Activated naive CD4-positive, alpha-beta T cell treated with anti-CD3 and anti-CD28 coated beads, Interleukin-2, amount 10 ng/mL, durations not matched to agents 7 days and 5 days (primary cell): ENCODE measurements at regions not wholly inside any gene's neighbourhood (a gene's known extent, or its start where the extent isn't known, plus 50 kb on each side); places are given as distances from the start of the nearest gene placed in this dataset.

Experiments
- CTCF ChIA-PET: fragments of 350-600 bp; sonication (Branson Sonifier 250); formaldehyde crosslinking; loops from one replicate; lab custom pipeline; 2021; ENCODE audit warnings: antibody characterized with exemption; lab: Charles Lee
- DNase-seq: peaks from one replicate; pipeline ENCODE4 v3.0.0-alpha.2; 2020
- H3K27ac Mint-ChIP-seq: one replicate; pipeline ENCODE4 v1.8.0; 2021; ENCODE audit warnings: mild to moderate bottlenecking, moderate library complexity, mixed read lengths
- H3K27me3 Mint-ChIP-seq: one replicate; pipeline ENCODE4 v1.8.0; 2021; ENCODE audit warnings: mild to moderate bottlenecking, mixed read lengths
- H3K36me3 Mint-ChIP-seq: one replicate; pipeline ENCODE4 v1.8.0; 2021; ENCODE audit warnings: mixed read lengths
- H3K4me1 Mint-ChIP-seq: one replicate; pipeline ENCODE4 v1.8.0; 2021; ENCODE audit warnings: mixed read lengths
- H3K4me3 Mint-ChIP-seq: one replicate; pipeline ENCODE4 v1.8.0; 2021; ENCODE audit warnings: mild to moderate bottlenecking, moderate library complexity, mixed read lengths
- H3K9me3 Mint-ChIP-seq: one replicate; pipeline ENCODE4 v1.8.0; 2021; ENCODE audit warnings: mixed read lengths

DNA sequence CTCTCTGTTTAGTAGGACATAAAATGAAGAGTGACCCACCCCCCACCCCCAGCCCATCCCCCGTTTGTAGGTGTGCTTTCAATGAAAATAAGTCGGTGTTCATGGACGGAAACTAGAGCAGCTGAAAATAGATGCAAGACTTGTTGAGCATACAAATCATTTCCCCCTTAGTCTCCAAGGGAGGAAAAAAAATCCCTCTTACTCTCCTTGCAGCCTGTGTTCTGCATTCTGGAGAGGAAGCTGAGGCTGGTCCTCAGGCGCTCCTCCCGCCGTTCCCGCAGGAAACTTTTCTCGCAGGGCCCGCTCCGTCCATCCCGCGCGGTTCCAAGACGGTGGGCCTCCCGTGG, 259.0 kb upstream of the E2F7 start:
- H3K36me3 Mint-ChIP-seq = peaks cover 3% of the 10 kb centered on the region
- H3K4me1 Mint-ChIP-seq = peaks cover 11% of the 10 kb centered on the region
- DNase-seq = no peak
- H3K9me3 Mint-ChIP-seq = no peaks in the 10 kb centered on the region
- peaks cover 38% of the 10 kb centered on the region for H3K27me3 Mint-ChIP-seq
- CTCF ChIA-PET = interaction anchor here (0.8 to 1.1 kb wide), 3 partner anchors 10 to 275 kb away, joined by 3 to 5 read pairs (median 3); no protein-coding TSS in a partner anchor
- no peak overlapping the region for H3K4me3 Mint-ChIP-seq
- H3K27ac Mint-ChIP-seq = no peak overlapping the region

DNA sequence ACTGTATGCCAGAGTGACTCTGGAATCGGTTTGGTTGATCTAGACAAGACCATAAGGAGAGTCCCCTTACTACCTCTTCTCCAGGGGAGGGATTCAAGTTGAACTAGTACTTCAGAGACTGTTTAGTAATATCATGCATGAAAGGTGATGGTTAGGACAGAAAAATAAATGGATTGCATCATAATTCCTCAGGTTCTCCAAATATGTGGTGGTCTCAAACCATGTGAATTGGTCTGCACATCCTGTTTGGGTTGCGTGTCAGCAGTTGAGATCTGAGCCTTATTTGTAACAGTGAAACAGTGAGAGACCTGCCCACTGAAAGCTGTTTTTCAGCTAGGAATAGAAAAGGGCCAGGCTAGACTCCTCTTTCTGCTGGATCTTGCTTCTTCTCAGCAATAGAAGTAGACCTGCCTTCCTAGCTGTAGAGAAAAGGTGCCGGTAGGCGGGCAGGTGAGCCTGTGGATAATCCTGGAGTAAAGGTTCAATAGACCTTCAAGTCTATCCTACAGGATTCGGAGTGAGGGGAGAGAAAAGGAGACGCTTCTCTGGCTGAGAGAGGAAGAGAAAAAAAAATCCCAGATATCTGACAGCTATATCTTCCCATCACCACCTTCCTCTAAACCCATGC, 258.5 kb upstream of the E2F7 start:
- no peaks in the 10 kb centered on the region for H3K9me3 Mint-ChIP-seq
- no peak overlapping the region for H3K4me3 Mint-ChIP-seq
- peaks cover 3% of the 10 kb centered on the region for H3K36me3 Mint-ChIP-seq
- no peak overlapping the region for H3K27ac Mint-ChIP-seq
- H3K27me3 Mint-ChIP-seq = peaks cover 38% of the 10 kb centered on the region
- no peak for DNase-seq
- peaks cover 11% of the 10 kb centered on the region for H3K4me1 Mint-ChIP-seq
- CTCF ChIA-PET = interaction anchor here (1.0 to 1.1 kb wide), 2 partner anchors 9 to 274 kb away, joined by 3 to 5 read pairs; no protein-coding TSS in a partner anchor

DNA sequence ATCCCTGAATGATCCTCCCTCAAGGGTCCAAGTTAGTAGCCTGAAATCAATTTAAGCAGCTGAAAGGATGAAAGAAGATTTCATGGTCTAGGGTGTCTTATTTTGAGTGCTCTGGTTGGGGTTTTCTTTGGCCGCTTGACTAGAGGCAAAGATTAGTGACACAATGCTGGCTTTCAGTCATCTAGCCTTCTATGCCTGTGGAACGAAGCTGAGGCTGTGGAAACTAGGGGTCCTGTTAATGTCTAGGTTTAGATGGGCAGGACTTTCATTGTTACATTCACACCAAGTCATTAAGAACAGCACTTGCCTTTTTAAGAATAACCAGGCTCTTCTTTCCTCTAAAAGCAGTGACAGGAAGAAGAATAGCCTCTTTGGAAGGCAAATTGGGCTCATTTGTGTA, 253.8 kb upstream of the E2F7 start:
- CTCF ChIA-PET = no interaction called here
- Mint-ChIP-seq H3K36me3 (no peaks in the 10 kb centered on the region), H3K4me3 (no peak overlapping the region), H3K4me1 (no peaks in the 10 kb centered on the region), H3K27me3 (peaks cover 15% of the 10 kb centered on the region), H3K27ac (no peak overlapping the region), H3K9me3 (no peaks in the 10 kb centered on the region)
- no peak for DNase-seq

DNA sequence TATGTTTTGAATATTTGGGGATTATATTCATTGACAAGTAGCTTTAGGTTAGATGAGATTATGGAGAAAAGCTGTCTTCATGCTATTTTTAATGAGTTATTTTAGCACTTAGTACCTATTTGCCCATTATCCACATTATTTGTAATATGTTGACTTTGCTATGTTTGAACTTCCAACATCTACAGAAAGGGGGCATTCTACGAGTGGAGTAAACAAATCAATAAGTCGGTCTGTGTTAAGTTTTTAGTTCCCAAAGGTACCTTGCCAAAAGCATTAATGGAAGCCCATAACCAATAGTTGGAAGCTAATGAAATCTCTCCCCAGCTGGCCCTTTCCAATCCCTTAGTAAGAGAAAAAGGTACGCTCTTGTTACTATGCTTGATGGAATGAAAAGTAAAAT, 250.0 kb upstream of the E2F7 start:
- Mint-ChIP-seq H3K27me3 (no peaks in the 10 kb centered on the region), H3K36me3 (no peaks in the 10 kb centered on the region), H3K9me3 (no peaks in the 10 kb centered on the region), H3K27ac (no peak overlapping the region), H3K4me3 (no peak overlapping the region), H3K4me1 (no peaks in the 10 kb centered on the region)
- no peak for DNase-seq
- CTCF ChIA-PET = interaction anchor here (1.6 kb wide), 1 partner anchor 9 kb away, joined by 5 read pairs; no protein-coding TSS in a partner anchor

DNA sequence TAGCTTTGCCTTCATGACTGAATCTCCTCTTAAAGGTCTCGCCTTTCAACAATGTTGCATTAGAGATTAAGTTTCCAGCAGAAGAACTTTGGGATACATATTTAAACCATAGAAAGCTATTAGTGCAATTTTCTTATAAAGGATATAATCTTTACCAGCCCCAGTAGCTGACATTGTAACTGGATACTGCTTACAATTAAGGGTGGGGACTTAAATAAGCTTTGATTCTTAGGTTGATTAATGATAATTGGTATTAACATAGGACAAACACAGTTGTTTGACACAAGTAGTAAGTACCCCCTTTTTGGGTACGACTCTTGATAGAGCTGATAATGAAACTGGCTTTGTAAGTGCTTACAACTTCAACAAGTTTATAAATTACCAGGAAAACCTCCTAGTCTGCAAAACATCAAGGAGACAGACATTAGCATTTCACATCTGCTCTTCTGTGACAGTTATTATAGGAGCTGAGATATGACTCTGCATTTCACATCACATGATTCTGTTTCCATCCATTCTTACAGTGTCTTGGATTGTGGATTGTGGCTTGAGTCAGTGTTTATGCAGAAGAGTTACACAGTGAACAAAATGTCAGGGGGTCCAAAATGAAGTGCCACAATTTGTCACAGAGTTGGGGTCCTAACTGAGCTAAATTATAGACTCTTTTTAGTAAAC, 249.1 kb upstream of the E2F7 start:
- Mint-ChIP-seq H3K27me3 (no peaks in the 10 kb centered on the region), H3K4me3 (no peak overlapping the region), H3K27ac (no peak overlapping the region), H3K36me3 (no peaks in the 10 kb centered on the region), H3K4me1 (no peaks in the 10 kb centered on the region), H3K9me3 (no peaks in the 10 kb centered on the region)
- CTCF ChIA-PET = interaction anchor here (1.6 kb wide), 1 partner anchor 10 kb away, joined by 5 read pairs; no protein-coding TSS in a partner anchor
- DNase-seq = no peak

DNA sequence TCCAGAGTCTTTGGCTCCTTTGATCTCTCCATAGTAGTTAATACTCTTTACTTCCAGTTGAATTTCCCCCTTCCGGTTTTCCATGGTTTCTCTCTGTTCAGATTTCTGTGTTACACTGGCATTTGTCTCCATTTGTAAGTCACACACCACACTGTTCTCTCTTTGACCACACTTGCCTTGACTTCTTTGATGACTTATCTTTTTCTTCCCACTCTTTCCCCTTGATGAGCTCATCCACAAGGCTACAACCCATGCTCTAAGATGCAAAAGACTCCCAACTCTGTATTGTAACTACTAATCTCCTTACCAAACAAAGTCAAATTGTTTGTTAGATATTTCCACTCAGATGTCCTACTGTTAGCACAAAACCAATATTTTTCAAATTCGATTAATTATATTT, 242.7 kb upstream of the E2F7 start:
- no peak overlapping the region for H3K27ac Mint-ChIP-seq

DNA sequence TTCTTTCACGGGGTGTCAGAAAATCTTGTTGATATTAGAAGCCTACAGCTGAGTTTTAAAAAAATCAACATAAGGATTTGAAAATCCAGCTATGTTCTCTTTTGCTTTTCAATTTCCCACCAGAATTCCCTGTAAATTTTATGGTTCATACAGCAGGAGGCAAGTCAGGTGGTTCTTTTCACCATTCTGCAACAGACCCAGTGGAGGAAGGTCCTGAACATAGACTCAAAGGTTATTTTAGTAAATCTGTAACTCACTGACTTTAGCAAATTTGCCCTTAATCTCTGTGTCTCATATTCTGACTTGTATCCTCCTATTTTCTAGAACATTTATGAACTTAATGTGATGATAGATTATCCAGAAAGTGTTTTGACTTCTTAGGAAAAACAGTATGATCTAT, 235.4 kb upstream of the E2F7 start:
- Mint-ChIP-seq H3K9me3 (no peaks in the 10 kb centered on the region), H3K27me3 (no peaks in the 10 kb centered on the region), H3K27ac (no peak overlapping the region), H3K4me3 (no peak overlapping the region), H3K36me3 (no peaks in the 10 kb centered on the region), H3K4me1 (no peaks in the 10 kb centered on the region)
- CTCF ChIA-PET = no interaction called here
- DNase-seq = no peak

More for the DNA sequence above, 242.7 kb upstream of the E2F7 start:
- H3K4me1 Mint-ChIP-seq = no peaks in the 10 kb centered on the region
- no peak overlapping the region for H3K4me3 Mint-ChIP-seq
- no peaks in the 10 kb centered on the region for H3K9me3 Mint-ChIP-seq
- no peaks in the 10 kb centered on the region for H3K36me3 Mint-ChIP-seq
- CTCF ChIA-PET = no interaction called here
- no peaks in the 10 kb centered on the region for H3K27me3 Mint-ChIP-seq
- DNase-seq = no peak

DNA sequence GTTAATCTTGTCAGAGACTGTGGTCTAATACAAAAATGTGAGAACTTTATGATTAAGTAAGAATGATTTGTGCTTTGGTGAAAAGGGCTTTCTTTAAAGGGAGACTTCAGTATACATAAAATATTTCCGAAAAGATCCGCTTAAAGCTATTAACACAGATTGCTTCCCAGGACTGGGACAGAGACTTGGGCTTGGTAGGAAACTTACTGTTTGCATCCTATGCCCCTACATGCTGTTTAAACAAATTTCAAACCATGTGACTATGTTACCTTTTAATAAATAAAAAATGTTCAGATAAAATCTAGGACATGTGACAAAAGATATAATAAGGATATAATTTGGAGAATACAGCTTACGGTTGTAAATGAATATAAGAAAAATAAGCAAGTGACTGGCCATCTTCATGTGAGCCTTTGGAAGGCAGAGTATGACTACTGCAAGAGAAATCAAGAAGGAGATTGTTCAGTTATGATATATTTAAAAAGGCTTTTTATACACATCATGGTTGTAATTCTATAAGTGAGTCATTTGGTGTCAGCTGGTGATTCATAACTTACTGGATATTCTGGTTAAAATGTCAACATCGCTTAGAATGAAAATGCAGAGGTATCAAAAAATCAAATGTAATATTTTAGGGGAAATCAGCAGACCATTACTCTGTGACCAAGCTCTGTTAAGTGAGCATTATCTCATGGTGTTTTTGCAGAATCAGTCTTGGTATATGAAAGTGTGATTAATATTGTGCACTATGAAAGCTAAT, 234.7 kb upstream of the E2F7 start:
- no peak for DNase-seq
- Mint-ChIP-seq H3K9me3 (no peaks in the 10 kb centered on the region), H3K4me3 (no peak overlapping the region), H3K27me3 (no peaks in the 10 kb centered on the region), H3K36me3 (no peaks in the 10 kb centered on the region), H3K4me1 (no peaks in the 10 kb centered on the region), H3K27ac (no peak overlapping the region)
- CTCF ChIA-PET = no interaction called here

DNA sequence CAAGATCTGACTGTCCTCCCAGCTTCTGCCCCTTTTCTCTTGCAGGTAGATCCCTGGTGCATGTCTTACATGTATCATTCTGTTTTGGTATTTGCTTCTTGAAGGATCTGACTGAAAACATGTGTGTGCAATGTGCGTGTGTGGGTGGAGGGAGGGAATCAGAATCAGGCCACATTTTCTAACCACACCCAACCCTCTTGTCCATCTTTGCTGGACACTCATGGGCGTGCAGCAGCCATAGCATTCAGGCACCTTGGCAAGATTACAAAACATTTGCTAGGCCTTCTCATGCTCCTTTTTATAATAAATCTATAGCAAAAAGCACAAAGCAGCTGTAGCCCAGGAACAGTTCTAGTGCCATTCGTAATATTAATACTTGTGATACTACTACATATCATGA, 233.6 kb upstream of the E2F7 start:
- no peak for DNase-seq
- no peak overlapping the region for H3K4me3 Mint-ChIP-seq
- no peaks in the 10 kb centered on the region for H3K27me3 Mint-ChIP-seq
- H3K27ac Mint-ChIP-seq = no peak overlapping the region
- no peaks in the 10 kb centered on the region for H3K4me1 Mint-ChIP-seq
- CTCF ChIA-PET = no interaction called here
- no peaks in the 10 kb centered on the region for H3K9me3 Mint-ChIP-seq
- no peaks in the 10 kb centered on the region for H3K36me3 Mint-ChIP-seq

DNA sequence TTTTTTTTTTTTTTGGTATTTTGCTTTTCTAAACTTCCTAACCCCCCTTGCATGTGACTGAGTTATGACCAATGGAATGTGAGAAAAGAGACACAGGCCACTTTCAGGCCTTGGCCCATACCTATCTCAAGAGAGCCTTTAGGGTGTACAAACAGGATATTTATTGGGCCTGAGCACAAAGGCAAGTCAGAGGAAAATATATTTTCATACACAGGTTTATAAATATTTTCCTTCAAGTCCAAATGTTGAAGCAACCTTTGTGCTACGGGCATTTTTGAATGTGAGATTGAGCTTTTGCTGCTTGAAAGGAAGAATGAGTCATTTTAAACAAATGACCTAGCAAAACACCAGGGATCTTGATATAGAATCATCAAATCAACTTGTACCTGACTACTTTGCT, 228.6 kb upstream of the E2F7 start:
- H3K27ac Mint-ChIP-seq = no peak overlapping the region
- peaks cover under 1% of the 10 kb centered on the region for H3K9me3 Mint-ChIP-seq
- no peaks in the 10 kb centered on the region for H3K4me1 Mint-ChIP-seq
- no peaks in the 10 kb centered on the region for H3K27me3 Mint-ChIP-seq
- no peaks in the 10 kb centered on the region for H3K36me3 Mint-ChIP-seq
- no peak overlapping the region for H3K4me3 Mint-ChIP-seq
- CTCF ChIA-PET = no interaction called here
- no peak for DNase-seq

DNA sequence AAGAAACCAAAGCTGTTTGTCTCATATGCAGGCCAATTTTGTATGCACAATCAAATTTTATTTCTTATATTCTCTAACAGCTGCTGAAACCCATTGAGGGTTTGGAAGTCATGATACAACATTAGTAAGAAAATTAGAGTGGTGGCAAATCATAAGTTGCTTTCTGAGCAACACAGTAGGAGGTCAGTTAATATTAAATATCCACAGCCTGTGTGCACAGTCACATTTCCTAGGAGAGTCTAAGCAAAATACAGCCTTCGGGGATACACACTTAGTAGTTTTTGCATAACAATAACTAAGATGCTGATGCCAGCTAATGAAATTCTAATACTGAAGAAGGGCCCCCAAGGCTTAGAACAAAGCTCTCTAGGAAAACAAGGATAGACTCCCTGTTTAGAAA, 209.6 kb upstream of the E2F7 start:
- H3K4me1 Mint-ChIP-seq = no peaks in the 10 kb centered on the region
- H3K9me3 Mint-ChIP-seq = no peaks in the 10 kb centered on the region
- H3K27ac Mint-ChIP-seq = no peak overlapping the region
- CTCF ChIA-PET = no interaction called here
- no peaks in the 10 kb centered on the region for H3K27me3 Mint-ChIP-seq
- no peaks in the 10 kb centered on the region for H3K36me3 Mint-ChIP-seq
- H3K4me3 Mint-ChIP-seq = no peak overlapping the region
- DNase-seq = no peak

DNA sequence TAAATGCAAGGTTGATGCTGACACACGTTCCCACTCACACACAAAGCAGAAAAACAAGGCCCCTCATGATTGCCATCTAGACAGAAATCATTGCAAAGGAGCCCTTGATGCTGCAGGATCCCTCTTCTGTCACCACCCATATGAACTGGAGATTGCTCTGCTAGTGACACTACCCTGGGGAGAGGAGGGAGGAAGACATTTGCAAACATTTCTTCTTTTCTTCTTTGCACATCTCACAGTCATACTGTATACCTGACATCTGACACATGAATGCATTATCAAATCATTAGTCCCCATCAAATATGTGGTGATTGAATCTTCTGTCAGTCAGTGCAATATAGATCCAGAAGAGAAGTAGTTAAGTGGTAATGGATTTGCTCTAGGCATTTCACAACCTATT, 208.5 kb upstream of the E2F7 start:
- H3K27ac Mint-ChIP-seq = no peak overlapping the region
- no peak overlapping the region for H3K4me3 Mint-ChIP-seq
- H3K27me3 Mint-ChIP-seq = no peaks in the 10 kb centered on the region
- no peaks in the 10 kb centered on the region for H3K36me3 Mint-ChIP-seq
- DNase-seq = no peak
- CTCF ChIA-PET = no interaction called here
- no peaks in the 10 kb centered on the region for H3K4me1 Mint-ChIP-seq
- no peaks in the 10 kb centered on the region for H3K9me3 Mint-ChIP-seq

DNA sequence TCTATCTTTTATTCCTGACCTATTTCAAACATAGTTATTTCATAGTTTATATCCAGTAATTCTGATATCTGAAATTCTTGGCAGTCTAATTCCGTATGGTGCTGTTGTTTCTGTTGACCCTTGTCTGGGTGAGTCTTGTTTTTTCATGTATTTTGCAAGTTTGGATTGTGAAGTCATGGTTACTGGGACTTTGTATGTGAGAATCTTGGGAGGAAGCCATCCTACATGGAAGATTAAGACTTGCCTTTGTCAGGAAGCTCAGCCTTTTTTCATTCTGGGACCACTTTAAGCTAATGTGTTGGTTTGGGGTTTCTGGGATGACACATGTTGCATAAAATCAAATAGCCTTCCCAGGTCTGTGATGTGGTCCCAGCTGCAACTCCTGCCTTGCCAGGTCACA, 191.6 kb upstream of the E2F7 start:
- no peaks in the 10 kb centered on the region for H3K36me3 Mint-ChIP-seq
- no peak for DNase-seq
- no peak overlapping the region for H3K4me3 Mint-ChIP-seq
- no peaks in the 10 kb centered on the region for H3K4me1 Mint-ChIP-seq
- H3K9me3 Mint-ChIP-seq = no peaks in the 10 kb centered on the region
- H3K27ac Mint-ChIP-seq = no peak overlapping the region
- CTCF ChIA-PET = no interaction called here
- H3K27me3 Mint-ChIP-seq = no peaks in the 10 kb centered on the region

DNA sequence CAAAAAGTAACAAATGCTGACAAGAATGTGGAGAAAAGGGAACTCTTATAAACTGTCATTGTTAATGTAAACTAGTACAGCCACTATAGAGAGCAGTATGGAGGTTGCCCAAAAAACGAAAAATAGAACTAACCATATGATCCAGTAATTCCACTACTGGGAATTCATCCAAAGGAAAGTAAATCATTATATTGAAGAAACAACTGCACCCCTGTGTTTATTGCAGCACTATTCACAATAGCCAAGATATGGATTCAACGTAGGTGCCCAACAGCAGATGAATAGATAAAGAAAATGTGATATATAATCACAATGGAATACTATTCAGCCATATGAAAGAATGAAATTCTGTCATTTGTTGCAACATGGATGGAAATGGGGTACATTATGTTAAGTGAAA, 188.0 kb upstream of the E2F7 start:
- H3K27ac Mint-ChIP-seq = no peak overlapping the region
- H3K9me3 Mint-ChIP-seq = no peaks in the 10 kb centered on the region
- CTCF ChIA-PET = no interaction called here
- no peaks in the 10 kb centered on the region for H3K27me3 Mint-ChIP-seq
- no peak overlapping the region for H3K4me3 Mint-ChIP-seq
- H3K36me3 Mint-ChIP-seq = no peaks in the 10 kb centered on the region
- no peaks in the 10 kb centered on the region for H3K4me1 Mint-ChIP-seq
- DNase-seq = no peak

DNA sequence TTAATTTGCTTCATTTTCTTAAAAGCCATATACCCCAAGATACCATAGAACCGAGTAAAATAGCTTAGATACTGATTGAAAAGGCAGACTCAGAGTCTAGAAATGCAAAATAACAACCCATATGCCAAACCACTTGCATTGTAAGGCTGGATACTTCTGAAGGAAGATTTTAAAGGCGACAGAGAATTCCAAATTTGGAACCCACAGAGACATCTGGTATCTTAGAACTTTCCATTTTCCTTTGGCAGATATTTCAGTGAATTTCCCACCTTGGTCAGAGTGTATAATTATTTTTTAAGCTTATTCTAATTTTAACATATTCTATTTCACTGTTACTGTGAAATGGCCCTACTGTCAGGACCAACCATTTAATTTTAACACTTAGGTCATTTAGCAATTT, 186.4 kb upstream of the E2F7 start:
- H3K27me3 Mint-ChIP-seq = no peaks in the 10 kb centered on the region
- H3K4me1 Mint-ChIP-seq = no peaks in the 10 kb centered on the region
- no peaks in the 10 kb centered on the region for H3K36me3 Mint-ChIP-seq
- no peak overlapping the region for H3K4me3 Mint-ChIP-seq
- no peak for DNase-seq
- CTCF ChIA-PET = no interaction called here
- H3K27ac Mint-ChIP-seq = no peak overlapping the region
- no peaks in the 10 kb centered on the region for H3K9me3 Mint-ChIP-seq
